GM23248 (cell line): ENCODE measurements at regions not wholly inside any gene's neighbourhood (a gene's known extent, or its start where the extent isn't known, plus 50 kb on each side); places are given as distances from the start of the nearest gene placed in this dataset.

Source experiments
- DNase-seq: peaks from one replicate; pipeline ENCODE4 v3.0.0-alpha.2; 2015
- H2AFZ ChIP-seq: fragments of 200-600 bp; sonication (generic); 2 replicates; pipeline ENCODE4 v1.6.1; 2016; ENCODE audit warnings: antibody characterized with exemption
- H3F3A ChIP-seq: fragments of 200-600 bp; sonication (generic); 2 replicates; pipeline ENCODE4 v1.6.1; 2016; ENCODE audit warnings: mild to moderate bottlenecking, antibody characterized with exemption, mixed run types; ENCODE audit not compliant: insufficient read depth
- H3K27ac ChIP-seq: fragments of 200-600 bp; sonication (generic); 2 replicates; pipeline ENCODE4 v1.5.1; 2016; ENCODE audit warnings: mild to moderate bottlenecking
- H3K27me3 ChIP-seq: fragments of 200-600 bp; sonication (generic); replicated peaks from 2 replicates; pipeline ENCODE4 v1.6.1; 2016; ENCODE audit warnings: mild to moderate bottlenecking; ENCODE audit not compliant: insufficient read depth
- H3K36me3 ChIP-seq: fragments of 200-600 bp; sonication (generic); 2 replicates; pipeline ENCODE4 v1.6.1; 2016; ENCODE audit warnings: low read depth, mild to moderate bottlenecking
- H3K4me1 ChIP-seq: fragments of 200-600 bp; sonication (generic); 2 replicates; pipeline ENCODE4 v1.6.1; 2016; ENCODE audit warnings: mild to moderate bottlenecking; ENCODE audit not compliant: insufficient read depth
- H3K4me2 ChIP-seq: fragments of 200-600 bp; sonication (generic); one replicate; pipeline ENCODE4 v1.6.1; 2016; ENCODE audit warnings: mild to moderate bottlenecking; ENCODE audit not compliant: unreplicated experiment
- H3K4me3 ChIP-seq: fragments of 200-600 bp; sonication (generic); 2 replicates; pipeline ENCODE4 v1.5.1; 2016; ENCODE audit warnings: mild to moderate bottlenecking
- H3K79me2 ChIP-seq: fragments of 200-600 bp; sonication (generic); 2 replicates; pipeline ENCODE4 v1.6.1; 2016; ENCODE audit warnings: mild to moderate bottlenecking; ENCODE audit not compliant: insufficient read depth
- H3K9ac ChIP-seq: fragments of 200-600 bp; sonication (generic); 2 replicates; pipeline ENCODE4 v1.6.1; 2016; ENCODE audit warnings: mild to moderate bottlenecking
- H3K9me2 ChIP-seq: fragments of 200-600 bp; sonication (generic); 2 replicates; pipeline ENCODE4 v1.6.1; 2016; ENCODE audit warnings: mixed run types, mild to moderate bottlenecking, moderate library complexity; ENCODE audit not compliant: insufficient read depth
- H3K9me3 ChIP-seq: fragments of 200-600 bp; sonication (generic); one replicate; pipeline ENCODE4 v1.6.1; 2017; ENCODE audit warnings: low read depth
- H4K20me1 ChIP-seq: fragments of 200-600 bp; sonication (generic); 2 replicates; pipeline ENCODE4 v1.6.0; 2016; ENCODE audit not compliant: insufficient read depth
- EZH2 ChIP-seq: fragments of 200-600 bp; sonication (generic); IDR thresholded peaks from 2 replicates; pipeline ENCODE4 v1.6.1; 2018; ENCODE audit warnings: antibody characterized with exemption, mild to moderate bottlenecking; ENCODE audit not compliant: insufficient read depth, poor library complexity, severe bottlenecking
- EZH2phosphoT487 ChIP-seq: fragments of 200-600 bp; sonication (generic); IDR thresholded peaks from 2 replicates; pipeline ENCODE4 v1.6.1; 2018; ENCODE audit warnings: antibody characterized with exemption, moderate library complexity, mild to moderate bottlenecking, low read depth; ENCODE audit not compliant: insufficient read depth
- WGBS, 2 experiments: methylation state at CpG; one replicate each; pipeline ENCODE4 v1.1.6; 2015 to 2017; ENCODE audit warnings: low lambda C conversion rate in 2 of 2, low coverage in 1 of 2; ENCODE audit errors: missing lambda C conversion rate in 2 of 2; 5-methylcytosine and 5-hydroxymethylcytosine counted together
- in situ Hi-C: fragments of 300-500 bp; cut with MboI; formaldehyde crosslinking; loops from 2 replicates; pipeline ENCODE4 v1.15.0; 2020

DNA sequence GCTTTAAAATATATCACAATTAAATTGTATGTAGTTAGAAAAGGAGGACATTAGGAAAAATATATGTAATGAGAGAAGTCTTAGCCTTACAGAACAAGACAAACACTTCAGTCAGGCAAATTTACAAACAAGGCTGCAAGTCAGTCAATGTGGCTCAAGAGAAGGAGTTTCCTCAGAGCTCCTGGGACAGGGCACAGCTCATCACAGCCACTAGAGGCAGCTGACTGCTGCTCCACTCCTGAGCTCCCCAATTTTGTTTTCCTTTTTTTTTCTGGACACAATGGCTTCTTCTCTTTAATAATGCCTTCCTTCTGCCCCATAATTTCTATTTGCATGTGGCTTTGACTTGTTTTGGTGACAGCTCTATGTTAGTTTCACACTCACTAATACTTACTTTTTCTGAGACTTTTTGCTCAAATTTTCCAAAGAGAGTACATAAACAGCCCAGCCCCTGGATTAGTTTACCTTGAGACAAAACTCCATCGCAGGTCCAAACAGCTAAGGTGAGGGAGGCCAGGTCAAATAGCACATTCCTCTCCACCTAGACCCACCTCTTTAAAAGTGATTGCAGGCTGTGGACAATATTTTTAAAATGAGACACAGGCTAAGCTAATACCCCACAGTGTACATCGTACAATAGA, 850.4 kb upstream of the FRG1 start:
- 45 to 51% methylated on average over 2 of the region's 2 CpGs for WGBS, 2 experiments
- no peaks in the 10 kb centered on the region for H3K36me3 ChIP-seq
- H4K20me1 ChIP-seq, result no peaks in the 10 kb centered on the region
- H3K9me3 ChIP-seq, result no peaks in the 10 kb centered on the region
- no peaks in the 10 kb centered on the region for H3F3A ChIP-seq
- in situ Hi-C loops, result no loop called here
- H2AFZ ChIP-seq, result no peak overlapping the region
- H3K27me3 ChIP-seq, result no peaks in the 10 kb centered on the region
- DNase-seq, result peak; percentile 14
- no peak overlapping the region for H3K9ac ChIP-seq
- no peaks in the 10 kb centered on the region for H3K9me2 ChIP-seq
- no peaks in the 10 kb centered on the region for H3K79me2 ChIP-seq
- H3K4me2 ChIP-seq, result no peak overlapping the region
- TF ChIP-seq EZH2phosphoT487 (no peak), EZH2 (no peak)
- no peaks in the 10 kb centered on the region for H3K4me1 ChIP-seq
- H3K27ac ChIP-seq, result no peak overlapping the region
- no peak overlapping the region for H3K4me3 ChIP-seq

GRCh38 chr4:189092581-189092980, 848.1 kb upstream of the FRG1 start:
- DNase-seq, result peak; percentile 4
- 5 to 9% methylated on average over 4 of the region's 4 CpGs for WGBS, 2 experiments
- Histone ChIP-seq H3K9me3 (no peaks in the 10 kb centered on the region), H3K9ac (no peak overlapping the region), H3K36me3 (no peaks in the 10 kb centered on the region), H3K4me3 (peak overlapping the region; percentile 4; the same call in 1 of the 2 replicates), H3K4me2 (no peak overlapping the region), H3K79me2 (no peaks in the 10 kb centered on the region), H2AFZ (no peak overlapping the region), H4K20me1 (no peaks in the 10 kb centered on the region), H3K4me1 (no peaks in the 10 kb centered on the region), H3F3A (no peaks in the 10 kb centered on the region), H3K9me2 (no peaks in the 10 kb centered on the region), H3K27ac (no peak overlapping the region), H3K27me3 (no peaks in the 10 kb centered on the region)
- in situ Hi-C loops, result no loop called here
- no peak for TF ChIP-seq EZH2
- TF ChIP-seq EZH2phosphoT487, result no peak

DNA sequence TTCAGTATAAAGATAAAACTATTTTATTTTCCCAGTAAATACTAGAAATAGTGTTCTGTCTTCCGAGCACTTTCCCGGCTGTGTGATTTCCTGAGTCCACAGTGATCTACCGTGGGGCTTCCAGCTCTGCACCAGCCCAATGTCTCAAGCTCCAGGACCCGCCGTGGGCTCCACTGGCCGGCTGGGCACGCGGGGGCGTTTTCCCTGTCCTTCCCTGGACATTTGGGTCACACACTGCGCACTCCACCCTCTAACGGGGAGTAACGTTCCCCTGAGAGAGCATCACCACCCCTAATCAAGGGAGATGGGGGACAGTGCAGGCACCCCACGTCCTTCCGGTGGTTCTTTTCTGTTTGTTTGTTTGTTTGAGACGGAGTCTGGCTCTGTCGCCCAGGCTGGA, 844.6 kb upstream of the FRG1 start:
- DNase-seq, result no peak
- WGBS, 2 experiments, result 55 to 68% methylated on average over 16 of the region's 16 CpGs
- Histone ChIP-seq H2AFZ (no peak overlapping the region), H3K9me3 (no peaks in the 10 kb centered on the region), H3F3A (no peaks in the 10 kb centered on the region), H3K27ac (no peak overlapping the region), H3K9me2 (no peaks in the 10 kb centered on the region), H3K9ac (no peak overlapping the region), H3K4me1 (no peaks in the 10 kb centered on the region), H3K4me3 (no peak overlapping the region), H4K20me1 (no peaks in the 10 kb centered on the region), H3K27me3 (no peaks in the 10 kb centered on the region), H3K36me3 (no peaks in the 10 kb centered on the region), H3K4me2 (no peak overlapping the region), H3K79me2 (no peaks in the 10 kb centered on the region)
- TF ChIP-seq EZH2 (no peak), EZH2phosphoT487 (no peak)
- in situ Hi-C loops, result no loop called here

DNA sequence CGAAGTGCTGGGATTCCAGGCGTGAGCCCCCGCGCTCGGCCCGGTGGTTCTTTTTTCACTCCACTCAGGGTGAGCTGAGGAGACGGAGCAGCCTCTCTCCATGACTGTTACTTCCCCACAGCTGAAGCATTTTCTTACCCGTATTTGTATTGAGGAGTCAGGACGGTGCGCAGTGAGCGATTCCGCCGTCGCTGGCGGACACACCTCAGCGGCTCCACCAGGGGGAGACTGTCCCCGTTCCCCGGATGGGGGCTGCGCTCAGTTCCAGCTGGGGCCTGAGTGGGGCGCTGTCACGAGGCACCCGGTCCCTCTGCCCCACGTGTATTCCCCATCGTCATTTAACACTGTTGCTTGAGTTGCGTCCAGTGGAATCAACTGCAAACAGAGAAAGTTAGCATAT, 844.0 kb upstream of the FRG1 start:
- H3K4me2 ChIP-seq, result no peak overlapping the region
- no peak overlapping the region for H3K4me3 ChIP-seq
- H3K79me2 ChIP-seq, result no peaks in the 10 kb centered on the region
- no peaks in the 10 kb centered on the region for H3K36me3 ChIP-seq
- H3K4me1 ChIP-seq, result no peaks in the 10 kb centered on the region
- in situ Hi-C loops, result no loop called here
- H3K27ac ChIP-seq, result no peak overlapping the region
- H3K9me2 ChIP-seq, result no peaks in the 10 kb centered on the region
- H4K20me1 ChIP-seq, result no peaks in the 10 kb centered on the region
- no peak for DNase-seq
- H2AFZ ChIP-seq, result no peak overlapping the region
- TF ChIP-seq EZH2phosphoT487 (no peak), EZH2 (no peak)
- H3K9ac ChIP-seq, result no peak overlapping the region
- H3F3A ChIP-seq, result no peaks in the 10 kb centered on the region
- H3K27me3 ChIP-seq, result no peaks in the 10 kb centered on the region
- 73 to 75% methylated on average over 24 to 25 of the region's 25 CpGs for WGBS, 2 experiments
- no peaks in the 10 kb centered on the region for H3K9me3 ChIP-seq
